ENCODE measurements at regions not wholly inside any gene's neighbourhood (a gene's known extent, or its start where the extent isn't known, plus 50 kb on each side); places are given as distances from the start of the nearest gene placed in this dataset.

GRCh38 chr9:29637471-29638237 lies 2064.4 kb upstream of the C9orf72 start:
- TF ChIP-seq CTCF (IDR thresholded peaks at IDR 0.05) (no peak), POLR2A (IDR thresholded peaks at IDR 0.05) (no peak)
